Middle frontal gyrus (tissue), 1 donor: ENCODE measurements at regions not wholly inside any gene's neighbourhood (a gene's known extent, or its start where the extent isn't known, plus 50 kb on each side); places are given as distances from the start of the nearest gene placed in this dataset.
"Not testable (repeated sequence)": the region's sequence is repeated elsewhere in the genome, so short reads cannot be mapped to it uniquely, and the experiment has no call there.

Experiments used
- DNase-seq: peaks from one replicate; pipeline ENCODE4 v3.0.0-alpha.2; 2015; ENCODE audit warnings: low spot score; ENCODE audit errors: extremely low spot score

DNA sequence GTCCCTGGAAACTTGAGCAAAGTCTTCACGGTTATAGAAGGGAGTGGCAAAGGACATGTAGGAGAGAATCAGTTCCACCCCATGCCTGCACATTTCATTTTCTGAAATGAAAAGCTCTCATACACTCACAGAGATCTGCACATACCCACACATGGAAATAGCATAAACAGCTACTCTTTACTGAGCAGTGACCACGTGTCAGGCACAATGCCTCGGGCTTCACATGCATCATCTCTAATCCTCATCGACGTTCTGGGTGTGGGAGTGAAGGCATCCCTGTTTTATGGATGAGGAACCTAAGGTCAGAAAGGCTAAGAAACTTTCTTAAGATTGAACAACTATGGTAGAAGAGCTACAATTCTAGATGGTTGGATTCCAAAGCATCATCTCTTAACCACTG is 198.8 kb downstream of the DAD1 start:
- no peak for DNase-seq

DNA sequence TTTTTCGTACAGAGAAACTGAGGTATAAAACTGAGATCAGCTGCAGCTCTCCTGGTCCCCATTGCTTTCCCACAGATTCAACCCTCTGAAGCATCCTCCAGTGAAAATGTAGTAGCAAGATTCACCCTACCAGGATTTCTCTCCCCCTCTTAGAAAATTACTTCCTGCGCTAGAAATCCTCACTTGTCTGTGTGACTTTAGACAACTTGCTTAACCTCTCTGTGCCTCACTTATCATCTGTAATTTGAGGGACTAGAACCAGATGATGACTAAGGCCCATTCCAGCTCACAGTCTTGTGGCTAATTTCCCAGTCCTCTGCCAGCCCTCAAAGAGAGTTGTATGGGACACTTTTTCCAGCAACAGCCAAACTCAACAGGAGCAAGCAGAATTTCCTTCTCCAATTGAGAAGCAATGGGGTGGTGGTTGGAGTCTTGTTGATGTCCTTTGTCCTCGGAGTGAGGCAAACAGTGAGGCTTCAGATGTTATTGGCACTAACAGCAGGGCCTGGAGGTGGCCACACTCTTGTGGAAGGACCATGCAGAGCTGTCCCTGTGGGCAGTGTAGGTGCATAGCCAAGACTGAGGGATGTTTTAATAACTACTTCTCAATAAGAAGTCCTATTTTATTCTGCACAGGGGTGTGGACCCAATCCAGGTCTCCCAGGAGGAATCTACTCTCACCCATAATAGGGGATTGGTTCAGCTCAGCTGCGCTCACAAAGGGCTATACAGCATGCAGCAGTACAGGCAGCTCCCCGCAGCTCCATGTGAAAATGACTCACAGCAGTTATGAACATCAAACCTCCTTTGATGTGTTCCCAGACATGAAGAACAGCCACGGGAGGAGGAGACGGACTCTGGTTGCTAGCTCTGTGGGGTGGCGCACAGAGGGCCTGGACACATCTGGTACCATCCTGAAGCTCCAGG is 200.1 kb downstream of the DAD1 start:
- DNase-seq, result no peak

DNA sequence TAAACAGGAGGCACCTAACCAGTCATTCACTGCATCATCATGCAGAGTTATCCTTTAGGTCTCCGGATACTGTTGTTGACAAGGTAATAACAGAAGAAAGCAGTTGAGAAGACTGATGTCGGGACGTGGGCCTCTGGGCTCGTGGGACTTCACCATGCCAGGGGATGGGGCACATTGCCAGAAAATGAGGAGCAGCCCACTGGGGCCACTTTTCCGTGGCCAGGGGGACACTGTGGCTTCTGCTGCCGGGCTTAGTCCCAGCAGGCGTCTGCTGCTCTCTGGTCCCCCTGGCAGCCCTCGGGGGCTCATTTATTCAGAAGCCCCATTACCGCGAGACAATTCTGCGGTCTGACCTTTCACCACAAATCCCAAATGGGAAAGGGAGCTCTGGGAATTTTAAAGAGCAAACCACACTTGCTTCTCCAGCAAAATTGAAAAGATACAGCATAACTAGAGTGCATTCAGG is 201.2 kb downstream of the DAD1 start:
- DNase-seq, result no peak

DNA sequence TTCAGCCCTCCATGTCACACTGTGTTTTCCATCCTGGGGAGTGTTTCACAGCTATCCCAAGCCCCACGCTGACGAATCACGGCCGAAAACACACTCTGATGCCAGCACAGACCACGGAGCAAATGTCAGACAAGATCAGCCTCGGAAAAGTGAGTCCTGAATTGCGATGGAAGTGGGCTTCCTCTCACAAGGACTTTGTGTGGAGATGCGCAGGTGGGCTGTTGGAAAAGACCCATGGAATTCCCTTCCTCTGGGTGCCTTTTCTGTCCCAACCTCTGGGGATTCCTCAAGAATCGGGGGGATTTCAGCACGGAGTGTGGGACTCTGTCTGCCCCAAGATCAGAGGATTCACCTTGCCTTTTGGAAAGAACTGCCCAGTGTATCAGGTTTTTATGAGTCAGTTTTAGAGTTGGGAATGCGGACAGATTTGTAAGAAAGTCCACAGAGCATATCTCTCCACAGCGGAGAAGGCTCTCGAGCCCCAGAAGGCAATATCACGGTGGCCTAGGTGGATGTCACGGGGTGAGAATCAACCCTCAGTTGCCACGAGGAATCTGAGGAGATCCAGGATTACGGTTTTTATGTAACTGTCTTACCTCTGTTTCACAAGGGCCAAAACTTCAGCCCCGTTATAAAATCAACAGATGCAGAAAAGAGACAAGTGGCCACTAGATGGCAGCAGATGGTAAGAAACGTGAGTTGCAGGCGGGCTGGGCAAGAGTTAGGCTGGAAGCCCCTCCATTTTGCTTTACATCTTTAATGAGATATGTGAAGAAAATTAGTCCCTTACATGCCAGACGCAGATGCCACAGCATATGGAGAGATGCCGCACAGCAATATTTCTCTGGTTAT is 201.9 kb downstream of the DAD1 start:
- peak; percentile 85 for DNase-seq

DNA sequence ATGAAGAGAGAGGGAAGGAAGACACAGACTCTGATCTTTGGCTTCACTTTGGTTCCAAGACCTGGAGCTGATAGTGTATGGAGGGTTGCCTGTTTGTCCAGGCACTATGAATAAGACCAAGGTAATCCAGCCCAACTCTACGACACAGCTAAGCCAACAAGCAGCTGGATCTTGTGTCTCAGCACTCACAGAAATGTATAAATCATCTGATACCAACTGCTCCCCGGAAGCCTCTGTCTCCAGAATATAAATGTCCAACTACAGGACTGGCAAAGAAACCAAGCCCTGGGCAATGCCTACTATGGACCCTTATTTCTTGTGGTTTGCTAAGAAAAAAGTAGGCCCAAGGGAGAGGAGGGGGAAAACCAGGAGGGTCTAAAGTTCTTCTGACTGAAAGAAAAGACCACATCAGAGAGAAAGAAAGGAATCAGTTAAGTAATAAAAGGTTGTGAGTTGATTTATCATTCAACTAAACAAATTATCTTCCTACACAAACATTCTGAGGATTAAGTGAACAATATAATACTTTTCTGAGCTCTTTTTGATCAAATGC is 204.0 kb downstream of the DAD1 start:
- DNase-seq, result no peak

DNA sequence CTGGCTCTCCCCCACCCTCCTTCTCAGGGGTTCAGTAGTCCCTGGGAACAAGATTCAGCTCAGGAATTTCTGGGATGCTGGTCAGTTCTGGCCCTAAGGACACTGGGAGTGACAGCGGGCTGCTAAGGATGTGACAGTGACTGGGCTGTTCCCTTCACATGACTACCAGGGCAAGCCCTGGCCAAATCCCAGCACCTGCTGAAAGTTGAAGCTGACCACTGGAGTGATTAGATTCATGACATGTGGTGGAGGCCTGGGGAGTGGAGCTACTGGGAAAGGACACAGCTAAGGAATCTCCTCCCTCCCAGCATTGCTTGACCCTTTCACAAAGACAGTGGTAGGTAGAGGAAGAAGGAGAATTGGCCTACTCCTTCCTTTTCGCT is 204.9 kb downstream of the DAD1 start:
- no peak for DNase-seq

DNA sequence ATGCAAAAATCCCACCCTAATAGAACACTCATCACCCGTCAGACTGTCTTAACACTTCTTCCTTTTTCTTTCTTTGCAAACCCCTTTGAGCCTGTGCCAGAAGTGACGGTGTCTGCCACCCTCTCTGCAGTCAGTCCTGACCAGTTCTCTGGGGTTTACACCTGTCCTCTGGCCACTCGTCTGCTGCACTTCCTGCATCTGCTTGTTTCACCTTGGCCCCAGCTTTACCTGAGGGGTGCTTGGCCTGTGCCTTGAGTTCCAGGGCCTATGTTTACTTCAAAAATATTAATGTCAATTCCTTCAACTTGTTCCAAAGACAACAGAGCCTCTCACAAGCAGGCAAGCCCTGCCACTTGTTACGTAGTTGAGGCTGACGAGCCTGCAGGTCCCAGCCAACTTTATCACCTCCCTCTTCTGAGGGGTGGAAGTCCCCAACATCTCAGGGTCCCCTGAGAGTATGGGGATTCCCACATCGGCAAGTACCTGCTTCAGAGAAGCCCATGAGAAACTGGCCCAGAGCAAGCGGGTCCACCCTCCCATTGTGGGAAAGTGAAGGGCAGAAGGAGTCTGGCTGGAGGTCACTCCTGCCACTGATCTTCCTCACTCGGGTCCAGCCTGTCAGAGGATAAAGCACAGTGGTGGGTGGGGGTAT is 205.4 kb downstream of the DAD1 start:
- DNase-seq, result no peak

DNA sequence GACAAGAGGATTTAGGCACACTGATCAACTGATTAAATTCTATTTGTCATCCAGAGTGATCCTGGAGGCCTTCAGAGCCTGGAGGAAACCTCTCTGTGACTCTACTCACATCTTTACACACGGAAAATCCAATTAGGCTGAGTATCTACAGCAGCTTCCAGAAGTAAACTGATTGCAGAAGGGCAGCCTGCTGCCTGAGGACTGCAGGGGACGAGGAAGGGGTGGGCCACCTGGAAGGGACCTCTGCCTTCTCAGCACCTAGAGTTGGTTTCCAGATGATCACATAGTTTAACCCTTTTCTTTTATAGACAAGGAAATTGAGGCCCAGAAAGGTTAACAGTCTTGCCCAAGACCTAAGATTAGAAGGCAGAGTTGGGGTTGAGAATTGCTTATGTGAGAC is 206.1 kb downstream of the DAD1 start:
- no peak for DNase-seq

DNA sequence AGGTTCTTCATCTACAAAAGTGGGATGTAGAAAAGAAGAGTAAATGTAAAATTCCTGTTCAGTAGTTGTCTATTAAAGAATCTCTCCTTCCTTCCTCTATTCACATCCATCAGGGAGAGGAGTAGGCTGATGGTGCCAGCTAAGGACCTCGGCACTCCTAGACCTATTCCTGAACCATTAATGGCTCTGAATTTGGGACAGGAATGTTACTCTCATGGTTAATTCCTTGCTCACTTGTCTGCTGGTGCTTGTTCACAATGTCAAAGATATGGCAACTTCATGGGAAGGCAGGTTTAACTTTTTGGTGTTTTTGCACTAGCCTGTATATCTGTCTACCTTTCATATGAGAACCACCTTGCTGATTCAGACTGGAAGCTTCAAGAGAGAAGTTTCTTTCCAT is 206.6 kb downstream of the DAD1 start:
- DNase-seq, result no peak

DNA sequence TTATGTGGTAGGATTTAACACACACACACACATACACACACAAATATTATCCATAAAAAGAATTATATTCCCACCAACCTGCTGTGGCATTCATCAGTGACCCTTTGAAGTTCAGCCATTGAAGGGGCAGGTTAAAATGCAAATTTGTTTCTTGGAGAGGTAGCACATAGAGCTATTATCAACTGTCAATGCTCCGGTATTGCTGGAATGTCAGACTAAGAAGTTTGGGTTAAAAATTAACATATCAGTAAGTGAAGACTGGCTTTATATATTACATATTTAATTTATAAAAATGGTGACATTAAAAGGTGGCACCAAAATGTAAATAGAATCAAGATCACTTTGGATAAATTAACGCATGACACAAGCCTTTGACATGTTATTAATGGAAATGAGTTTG is 207.3 kb downstream of the DAD1 start:
- DNase-seq, result no peak

DNA sequence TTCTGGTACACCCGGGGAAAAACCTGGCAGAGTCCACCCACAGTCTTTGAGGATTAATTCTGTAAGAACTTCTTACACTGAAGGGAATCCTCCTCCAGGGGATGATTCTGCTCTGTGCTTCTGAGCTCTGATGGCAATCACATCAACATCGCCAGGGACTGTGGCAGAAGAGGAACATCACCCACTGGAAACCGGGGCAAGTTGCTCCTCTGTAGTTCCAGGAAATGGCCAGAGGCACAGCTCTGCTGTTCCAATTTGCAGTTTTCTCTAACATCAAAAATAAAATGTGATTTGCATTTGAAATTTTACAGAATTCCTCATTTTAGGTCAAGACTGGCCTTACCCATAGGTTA is 207.6 kb downstream of the DAD1 start:
- no peak for DNase-seq

DNA sequence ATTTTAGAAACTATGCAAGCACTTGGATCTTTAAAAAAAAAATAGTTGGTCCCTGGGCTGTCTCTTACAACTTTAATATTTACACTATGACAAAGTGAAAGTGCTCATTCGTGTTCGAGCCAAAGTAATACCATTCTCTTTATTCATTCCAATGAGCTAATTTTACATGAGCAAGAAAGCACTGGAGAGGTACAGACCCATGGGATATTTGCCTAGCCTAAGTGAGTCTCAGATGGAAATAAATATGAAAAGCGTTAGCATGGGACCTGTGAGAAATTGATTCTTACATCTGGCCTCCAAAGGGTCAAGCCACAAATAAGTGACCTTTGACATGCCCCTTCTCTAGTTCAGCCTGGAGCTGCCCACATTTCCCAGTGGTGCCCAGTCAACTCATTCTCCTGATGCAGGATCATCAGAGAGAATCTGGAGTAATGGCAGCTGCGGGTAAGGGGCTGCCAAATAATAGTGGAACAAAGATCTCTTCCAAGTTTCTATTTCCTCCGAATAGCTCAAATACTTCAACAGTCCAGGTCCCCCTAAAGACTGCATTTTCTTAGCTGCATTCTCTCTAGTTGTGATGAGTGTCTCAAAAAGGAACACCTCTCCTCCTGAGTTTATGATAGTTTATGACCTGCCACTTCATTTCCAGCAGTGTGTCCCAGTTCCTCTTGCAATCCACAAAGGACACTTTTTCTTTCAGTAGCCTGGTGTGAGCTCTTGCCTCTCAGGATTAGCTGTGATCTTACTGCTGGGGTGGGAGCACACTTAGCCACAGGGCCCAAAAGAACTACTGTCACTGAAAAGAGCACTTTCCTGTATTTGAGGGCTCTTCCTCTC is 208.2 kb downstream of the DAD1 start:
- no peak for DNase-seq

DNA sequence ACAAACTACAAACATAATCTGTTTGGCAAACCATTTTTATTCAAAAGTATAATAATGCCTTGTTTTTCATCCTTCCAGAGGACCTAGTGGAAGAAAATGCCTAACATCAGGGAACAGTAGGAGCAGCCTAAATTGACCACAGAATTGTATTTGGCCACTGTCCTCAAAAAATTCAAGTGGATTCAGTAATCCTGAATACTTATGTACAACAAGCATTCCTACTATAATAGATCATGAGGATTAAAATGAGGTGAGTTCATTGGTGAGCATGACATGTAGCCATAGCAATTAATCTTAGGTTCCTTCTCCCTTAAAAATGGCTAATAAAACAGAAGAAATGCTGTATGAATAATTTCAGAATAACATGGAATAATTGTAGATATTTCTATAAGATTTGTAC is 209.3 kb downstream of the DAD1 start:
- DNase-seq, result no peak

DNA sequence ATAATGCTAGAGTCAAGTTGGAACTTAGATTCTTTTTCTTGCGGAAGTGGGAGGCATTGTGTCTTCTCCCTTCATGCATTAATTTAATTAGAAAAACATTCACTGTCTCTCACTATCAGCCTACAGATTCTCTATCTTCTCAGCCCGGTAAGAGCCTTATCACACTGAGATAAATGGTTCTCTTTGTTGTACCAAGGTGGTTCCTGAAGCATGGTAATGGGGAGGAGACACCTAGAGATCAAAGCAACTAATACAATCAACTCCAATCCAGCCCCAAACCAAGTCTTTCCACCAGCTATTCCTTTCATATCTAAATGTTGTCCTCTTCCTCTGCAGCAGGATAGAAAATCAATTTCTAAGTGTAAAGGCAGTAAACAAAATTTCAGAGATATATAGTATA is 210.8 kb downstream of the DAD1 start:
- DNase-seq, result no peak

DNA sequence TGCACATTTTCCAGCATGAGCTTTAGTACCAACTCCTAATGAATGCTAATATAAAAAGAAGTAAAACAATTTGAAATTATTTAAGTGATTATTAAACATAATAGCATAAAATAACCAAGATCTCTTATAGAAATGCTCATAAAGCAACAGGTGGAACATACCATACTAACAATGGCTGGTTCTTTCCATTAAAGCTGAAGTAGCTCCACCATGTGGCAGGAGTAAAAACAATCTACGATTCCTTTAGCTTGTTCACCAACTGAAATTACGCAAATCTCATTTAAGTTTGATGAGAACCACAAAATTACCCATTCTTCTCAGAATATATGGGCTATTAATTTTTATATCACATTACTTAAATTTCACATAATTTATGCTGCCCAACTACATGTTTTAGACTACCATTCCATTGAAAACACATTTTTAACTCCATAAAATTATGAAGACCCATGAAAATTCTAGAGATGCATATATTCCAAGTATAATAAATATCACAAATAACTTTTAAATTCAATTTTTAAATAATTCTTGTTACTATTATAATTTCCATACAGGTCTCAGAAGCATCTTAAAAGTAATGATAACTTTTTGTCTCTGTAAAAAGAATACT is 213.6 kb downstream of the DAD1 start:
- DNase-seq, result peak; percentile 24

DNA sequence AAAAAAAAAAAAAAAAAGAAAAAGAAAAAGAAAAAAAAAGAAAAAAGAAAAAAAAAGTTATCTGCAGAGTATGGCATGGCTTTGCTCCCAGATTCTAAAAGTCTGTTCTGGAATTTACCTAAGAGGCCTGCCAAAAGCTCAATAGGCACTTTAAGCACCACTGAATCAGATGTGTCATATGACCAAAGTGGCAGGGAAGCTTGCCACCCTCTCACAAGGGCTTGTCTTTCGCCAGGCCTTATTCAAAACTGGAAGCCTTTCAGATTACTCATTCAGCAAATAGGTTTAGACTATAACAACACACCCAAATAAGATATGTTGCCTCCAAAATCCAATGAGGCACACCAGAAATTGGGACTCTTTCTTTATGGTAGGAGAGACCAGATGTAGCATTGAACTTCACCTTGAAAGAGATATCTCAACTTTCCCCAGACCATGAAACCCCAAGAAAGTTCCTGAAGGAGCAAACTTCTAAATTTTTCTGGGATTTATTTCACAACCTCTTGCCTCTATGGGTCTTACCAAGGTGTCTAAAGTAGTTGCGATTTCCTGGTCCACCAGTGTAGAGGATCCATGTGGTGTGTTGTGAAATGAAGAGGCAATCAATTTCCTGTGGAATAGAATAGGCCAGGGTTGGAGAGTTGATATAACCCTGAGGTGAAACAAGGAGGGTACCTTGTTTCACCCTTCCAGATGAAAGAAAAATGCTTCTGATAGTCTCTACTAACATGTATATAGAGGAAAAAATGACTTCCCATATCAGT is 218.8 kb downstream of the DAD1 start:
- no peak for DNase-seq

DNA sequence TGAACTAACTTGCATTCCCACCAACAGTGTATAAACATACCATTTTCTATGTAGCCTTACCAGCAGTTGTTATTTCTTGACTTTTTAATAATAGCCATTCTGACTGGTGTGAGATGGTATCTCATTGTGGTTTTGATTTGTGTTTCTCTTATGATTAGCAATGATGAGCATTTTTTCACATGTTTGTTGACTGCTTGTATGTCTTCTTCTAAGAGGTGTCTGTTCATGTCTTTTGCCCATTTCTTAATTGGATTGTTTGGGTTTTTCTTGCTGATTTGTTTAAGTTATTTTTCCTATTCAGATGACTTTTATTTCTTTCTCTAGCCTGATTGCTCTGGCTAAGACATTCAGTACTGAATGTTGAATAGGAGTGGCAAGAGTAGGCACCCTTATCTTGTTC is 230.3 kb downstream of the DAD1 start:
- no peak for DNase-seq

DNA sequence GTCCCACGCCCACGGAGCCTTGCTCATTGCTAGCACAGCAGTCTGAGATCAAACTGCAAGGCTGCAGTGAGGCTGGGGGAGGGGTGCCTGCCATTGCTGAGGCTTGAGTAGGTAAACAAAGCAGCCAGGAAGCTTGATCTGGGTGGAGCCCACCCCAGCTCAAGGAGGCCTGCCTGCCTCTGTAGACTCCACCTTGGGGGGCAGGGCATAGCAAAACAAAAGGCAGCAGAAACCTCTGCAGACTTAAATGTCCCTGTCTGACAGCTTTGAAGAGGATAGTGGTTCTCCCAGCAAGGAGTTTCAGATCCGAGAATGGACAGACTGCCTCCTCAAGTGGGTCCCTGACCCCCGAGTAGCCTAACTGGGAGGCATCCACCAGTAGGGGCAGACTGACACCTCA is 239.7 kb downstream of the DAD1 start:
- not testable (repeated sequence) for DNase-seq

DNA sequence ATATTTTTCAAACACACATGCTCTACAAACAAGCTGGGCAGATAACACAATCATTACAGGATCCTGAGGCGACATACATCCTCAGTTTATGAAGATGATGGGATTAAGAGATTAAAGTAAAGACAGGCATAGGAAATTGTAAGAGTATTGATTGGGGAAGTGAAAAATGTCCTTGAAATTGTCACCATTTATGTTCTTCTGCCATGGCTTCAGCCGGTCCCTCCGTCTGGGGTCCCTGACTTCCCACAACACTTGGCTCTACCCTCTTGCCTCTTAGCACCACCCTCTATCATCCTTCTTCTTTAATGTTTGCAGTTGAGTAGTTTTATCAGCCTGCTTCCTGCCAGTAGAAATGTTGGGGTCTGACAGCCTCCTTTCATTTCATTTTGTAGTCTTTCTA is 244.4 kb downstream of the DAD1 start:
- no peak for DNase-seq

DNA sequence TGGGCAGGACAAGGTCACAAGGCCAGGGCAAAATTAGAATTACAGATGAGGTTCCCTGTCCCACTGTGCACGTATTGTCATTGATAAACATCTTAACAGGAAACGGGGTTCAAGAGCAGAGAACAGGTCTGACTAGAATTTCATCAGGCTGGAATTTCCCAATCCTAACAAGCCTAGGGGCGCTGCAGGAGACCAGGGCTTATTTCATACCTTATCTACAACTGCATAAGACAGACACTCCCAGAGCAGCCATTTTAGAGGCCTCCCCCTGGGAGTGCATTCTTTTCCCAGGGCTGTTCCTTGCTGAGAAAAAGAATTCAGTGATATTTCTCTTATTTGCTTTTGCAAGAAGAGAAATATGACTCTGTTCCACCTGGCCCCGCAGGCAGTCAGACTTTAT is 244.8 kb downstream of the DAD1 start:
- DNase-seq, result not testable (repeated sequence)
